Activated naive CD8-positive, alpha-beta T cell treated with anti-CD3 and anti-CD28 coated beads, Interleukin-2, amount 50 U/mL, for 24 hours (primary cell): ENCODE measurements at regions not wholly inside any gene's neighbourhood (a gene's known extent, or its start where the extent isn't known, plus 50 kb on each side); places are given as distances from the start of the nearest gene placed in this dataset.
"Not testable (repeated sequence)": the region's sequence is repeated elsewhere in the genome, so short reads cannot be mapped to it uniquely, and the experiment has no call there.

Experiments
- ATAC-seq: fragments of 150-1000 bp; cut with Tn5 transposase; one replicate; pipeline ENCODE4 v1.10.0; 2021
- DNase-seq: peaks from one replicate; pipeline ENCODE4 v3.0.0; 2021
- H3K27ac Mint-ChIP-seq: one replicate; pipeline ENCODE4 v1.8.0; 2021; ENCODE audit warnings: mild to moderate bottlenecking, mixed read lengths
- H3K27me3 Mint-ChIP-seq: one replicate; pipeline ENCODE4 v1.8.0; 2021; ENCODE audit warnings: mixed read lengths
- H3K36me3 Mint-ChIP-seq: one replicate; pipeline ENCODE4 v1.8.0; 2021; ENCODE audit warnings: low read depth, mixed read lengths
- H3K4me1 Mint-ChIP-seq: one replicate; pipeline ENCODE4 v1.8.0; 2021; ENCODE audit warnings: mixed read lengths
- H3K4me3 Mint-ChIP-seq: one replicate; pipeline ENCODE4 v1.8.0; 2021; ENCODE audit warnings: mild to moderate bottlenecking, moderate library complexity, mixed read lengths
- H3K9me3 Mint-ChIP-seq: one replicate; pipeline ENCODE4 v1.8.0; 2021; ENCODE audit warnings: mixed read lengths

DNA sequence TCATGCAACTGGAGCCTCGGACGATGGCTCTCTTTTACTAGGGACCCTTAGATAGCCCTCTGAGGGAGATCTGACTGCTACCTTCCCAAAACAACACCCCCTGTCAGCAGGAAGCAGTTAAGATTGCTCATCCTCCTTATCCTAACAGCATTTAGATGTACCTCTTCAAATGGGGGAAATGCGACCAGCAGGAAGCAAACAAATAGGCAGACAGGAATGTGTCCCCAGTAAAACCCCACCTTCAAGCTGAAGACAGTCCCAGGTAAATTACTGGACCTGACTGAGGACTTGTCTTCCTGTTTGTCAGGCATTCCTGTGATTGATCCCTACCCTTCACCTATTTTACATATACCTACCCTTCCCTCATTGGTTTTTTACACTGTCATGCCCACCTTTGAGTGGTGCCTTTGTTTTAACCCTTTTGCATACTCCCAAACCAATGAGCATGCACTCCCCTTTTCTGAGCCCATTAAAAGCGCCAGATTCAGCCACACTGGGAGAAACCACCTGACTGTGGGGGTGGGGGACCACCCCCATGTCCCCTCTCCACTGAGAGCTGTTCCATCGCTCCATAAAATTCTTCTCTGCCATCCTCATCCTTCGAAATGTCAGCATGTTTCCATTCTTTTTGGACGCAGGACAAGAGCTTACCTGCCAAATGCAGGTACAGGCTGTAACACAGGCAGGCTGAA lies 954.0 kb upstream of the CDH6 start:
- peaks cover 10% of the 10 kb centered on the region for H3K9me3 Mint-ChIP-seq
- H3K4me1 Mint-ChIP-seq = no peaks in the 10 kb centered on the region
- ATAC-seq = no peak
- no peak overlapping the region for H3K27ac Mint-ChIP-seq
- no peak for DNase-seq
- H3K27me3 Mint-ChIP-seq = no peaks in the 10 kb centered on the region
- H3K36me3 Mint-ChIP-seq = no peaks in the 10 kb centered on the region
- H3K4me3 Mint-ChIP-seq = no peak overlapping the region

- Mint-ChIP-seq H3K27me3 (no peaks in the 10 kb centered on the region), H3K27ac (no peak overlapping the region), H3K36me3 (no peaks in the 10 kb centered on the region), H3K4me3 (no peak overlapping the region), H3K9me3 (peaks cover 20% of the 10 kb centered on the region), H3K4me1 (no peaks in the 10 kb centered on the region)
- ATAC-seq (no peak), DNase-seq (no peak)
Measured at GRCh38 chr5:30237189-30237588, 956.3 kb upstream of the CDH6 start.

DNA sequence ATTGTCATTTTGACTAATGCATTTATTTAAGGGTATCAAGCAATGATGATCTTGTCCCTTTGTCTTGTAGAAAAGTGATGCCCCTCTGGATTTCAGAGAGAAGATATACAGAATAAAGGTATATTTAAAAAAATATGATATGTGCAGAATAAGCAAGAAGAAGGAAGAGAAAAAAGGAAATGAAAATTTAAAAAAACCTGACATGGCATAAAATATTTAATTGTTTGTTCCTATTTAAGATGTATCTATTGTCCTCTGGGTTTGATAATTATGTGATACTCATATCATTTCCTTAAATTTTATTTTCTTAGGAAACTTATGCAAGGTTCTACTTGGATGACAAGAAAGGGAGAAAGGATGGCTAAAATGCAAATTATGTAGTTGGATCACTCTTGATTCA lies 983.7 kb upstream of the CDH6 start:
- Mint-ChIP-seq H3K4me1 (no peaks in the 10 kb centered on the region), H3K27me3 (no peaks in the 10 kb centered on the region), H3K9me3 (peaks cover 28% of the 10 kb centered on the region), H3K27ac (no peak overlapping the region), H3K4me3 (no peak overlapping the region), H3K36me3 (no peaks in the 10 kb centered on the region)
- DNase-seq (no peak), ATAC-seq (no peak)

DNA sequence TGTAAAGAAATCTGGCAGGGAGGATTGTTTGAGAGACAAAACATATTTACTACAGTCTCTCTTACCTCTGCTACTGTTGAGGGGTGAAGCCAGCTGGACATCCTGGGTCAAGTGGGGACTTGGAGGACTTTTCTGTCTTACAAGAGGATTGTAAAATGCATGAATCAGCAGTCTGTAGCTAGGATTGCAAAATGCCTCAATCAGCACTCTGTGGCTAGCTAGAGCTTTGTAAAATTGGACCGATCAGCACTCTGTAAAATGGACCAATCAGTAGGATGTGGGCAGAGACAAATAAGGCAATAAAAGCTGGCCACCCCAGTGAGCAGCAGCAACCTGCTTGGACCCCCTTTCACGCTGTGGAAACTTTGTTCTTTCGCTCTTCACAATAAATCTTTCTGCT lies 995.8 kb upstream of the CDH6 start:
- DNase-seq (no peak), ATAC-seq (no peak)
- no peaks in the 10 kb centered on the region for H3K9me3 Mint-ChIP-seq
- no peaks in the 10 kb centered on the region for H3K4me1 Mint-ChIP-seq
- no peak overlapping the region for H3K4me3 Mint-ChIP-seq
- H3K36me3 Mint-ChIP-seq = no peaks in the 10 kb centered on the region
- no peak overlapping the region for H3K27ac Mint-ChIP-seq
- H3K27me3 Mint-ChIP-seq = no peaks in the 10 kb centered on the region

DNA sequence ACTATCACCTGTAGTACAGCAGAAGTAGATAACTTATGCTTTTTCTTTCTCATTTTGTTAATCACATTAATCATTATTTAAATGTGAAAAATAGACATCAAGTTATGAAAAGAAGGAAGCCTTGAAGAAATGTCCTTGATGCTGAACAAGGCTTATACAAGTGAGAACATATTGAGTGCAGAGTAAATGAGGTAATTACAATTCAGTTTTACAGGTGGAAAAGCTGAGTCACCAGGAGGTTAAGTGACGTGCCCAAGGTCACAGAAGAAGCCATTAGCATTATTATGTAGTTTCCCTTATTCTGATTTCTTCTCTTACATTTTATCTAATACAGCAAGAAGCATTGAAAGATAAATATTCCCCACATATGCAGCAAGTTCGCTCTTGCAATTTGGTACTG lies 998.5 kb upstream of the CDH6 start:
- no peaks in the 10 kb centered on the region for H3K4me1 Mint-ChIP-seq
- no peak overlapping the region for H3K4me3 Mint-ChIP-seq
- H3K36me3 Mint-ChIP-seq = no peaks in the 10 kb centered on the region
- no peak overlapping the region for H3K27ac Mint-ChIP-seq
- DNase-seq (no peak), ATAC-seq (no peak)
- H3K9me3 Mint-ChIP-seq = no peaks in the 10 kb centered on the region
- no peaks in the 10 kb centered on the region for H3K27me3 Mint-ChIP-seq

GRCh38 chr5:30194595-30194994 lies 998.9 kb upstream of the CDH6 start:
- H3K36me3 Mint-ChIP-seq = no peaks in the 10 kb centered on the region
- H3K27ac Mint-ChIP-seq = no peak overlapping the region
- H3K27me3 Mint-ChIP-seq = no peaks in the 10 kb centered on the region
- H3K4me3 Mint-ChIP-seq = no peak overlapping the region
- DNase-seq (no peak), ATAC-seq (no peak)
- H3K4me1 Mint-ChIP-seq = no peaks in the 10 kb centered on the region
- H3K9me3 Mint-ChIP-seq = peaks cover 2% of the 10 kb centered on the region

- Mint-ChIP-seq H3K4me1 (no peaks in the 10 kb centered on the region), H3K27me3 (no peaks in the 10 kb centered on the region), H3K4me3 (no peak overlapping the region), H3K9me3 (peaks cover 8% of the 10 kb centered on the region), H3K36me3 (no peaks in the 10 kb centered on the region), H3K27ac (no peak overlapping the region)
- DNase-seq (no peak), ATAC-seq (no peak)
Measured at GRCh38 chr5:30183795-30184194, 1009.7 kb upstream of the CDH6 start.

- H3K4me1 Mint-ChIP-seq = no peaks in the 10 kb centered on the region
- peaks cover 31% of the 10 kb centered on the region for H3K9me3 Mint-ChIP-seq
- ATAC-seq = no peak
- no peaks in the 10 kb centered on the region for H3K27me3 Mint-ChIP-seq
- H3K4me3 Mint-ChIP-seq = no peak overlapping the region
- DNase-seq = no peak
- peaks cover 2% of the 10 kb centered on the region for H3K36me3 Mint-ChIP-seq
- no peak overlapping the region for H3K27ac Mint-ChIP-seq
Measured at GRCh38 chr5:30156156-30156555, 1037.3 kb upstream of the CDH6 start.

DNA sequence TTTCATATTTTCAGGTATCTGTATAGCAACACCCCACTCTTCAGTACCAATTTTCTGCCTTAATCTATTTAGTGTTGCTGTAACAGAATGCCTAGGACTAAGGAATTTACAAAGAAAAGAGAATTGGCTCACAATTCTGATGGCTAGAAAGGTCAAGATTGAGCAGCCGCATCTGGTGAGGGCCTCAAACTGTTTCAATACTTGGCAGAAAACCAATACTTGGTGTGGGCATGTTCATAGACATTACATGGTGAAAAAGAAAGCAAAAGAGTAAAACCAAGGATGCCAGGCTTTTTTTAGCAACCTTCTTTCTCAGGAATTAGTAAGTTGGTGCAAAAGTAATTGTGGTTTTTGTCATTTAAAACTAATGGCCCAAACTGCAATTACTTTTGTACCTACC lies 1041.1 kb upstream of the CDH6 start:
- H3K4me1 Mint-ChIP-seq = no peaks in the 10 kb centered on the region
- no peak overlapping the region for H3K4me3 Mint-ChIP-seq
- no peaks in the 10 kb centered on the region for H3K36me3 Mint-ChIP-seq
- ATAC-seq (no peak), DNase-seq (no peak)
- no peak overlapping the region for H3K27ac Mint-ChIP-seq
- H3K27me3 Mint-ChIP-seq = no peaks in the 10 kb centered on the region
- peaks cover 27% of the 10 kb centered on the region for H3K9me3 Mint-ChIP-seq

DNA sequence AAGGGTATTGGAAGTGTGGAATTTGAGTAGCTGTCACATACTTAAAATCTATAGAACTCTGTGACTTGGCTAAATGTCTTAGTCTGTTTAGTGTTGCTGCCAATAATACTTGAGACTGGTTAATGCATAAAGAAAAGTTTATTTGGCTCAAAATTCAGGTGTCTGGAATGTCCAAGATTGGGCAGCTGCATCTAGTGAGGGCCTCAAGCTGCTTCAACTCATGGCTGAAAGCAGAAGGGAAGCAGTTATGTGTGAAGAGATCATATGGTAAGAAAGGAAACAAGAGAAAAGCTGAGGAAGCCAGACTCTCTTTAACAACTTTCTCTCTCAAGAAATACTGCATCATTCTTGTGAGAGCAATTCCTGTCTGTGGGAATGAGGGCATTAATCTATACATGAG lies 1043.3 kb upstream of the CDH6 start:
- ATAC-seq (no peak), DNase-seq (no peak)
- H3K4me1 Mint-ChIP-seq = no peaks in the 10 kb centered on the region
- H3K9me3 Mint-ChIP-seq = peaks cover 38% of the 10 kb centered on the region
- H3K27ac Mint-ChIP-seq = no peak overlapping the region
- H3K4me3 Mint-ChIP-seq = no peak overlapping the region
- no peaks in the 10 kb centered on the region for H3K36me3 Mint-ChIP-seq
- no peaks in the 10 kb centered on the region for H3K27me3 Mint-ChIP-seq

- no peak for DNase-seq
- H3K4me3 Mint-ChIP-seq = no peak overlapping the region
- H3K4me1 Mint-ChIP-seq = no peaks in the 10 kb centered on the region
- H3K9me3 Mint-ChIP-seq = peaks cover 37% of the 10 kb centered on the region
- no peaks in the 10 kb centered on the region for H3K36me3 Mint-ChIP-seq
- no peak overlapping the region for H3K27ac Mint-ChIP-seq
- ATAC-seq = no peak
- no peaks in the 10 kb centered on the region for H3K27me3 Mint-ChIP-seq
Measured at GRCh38 chr5:30149526-30149925, 1044.0 kb upstream of the CDH6 start.

DNA sequence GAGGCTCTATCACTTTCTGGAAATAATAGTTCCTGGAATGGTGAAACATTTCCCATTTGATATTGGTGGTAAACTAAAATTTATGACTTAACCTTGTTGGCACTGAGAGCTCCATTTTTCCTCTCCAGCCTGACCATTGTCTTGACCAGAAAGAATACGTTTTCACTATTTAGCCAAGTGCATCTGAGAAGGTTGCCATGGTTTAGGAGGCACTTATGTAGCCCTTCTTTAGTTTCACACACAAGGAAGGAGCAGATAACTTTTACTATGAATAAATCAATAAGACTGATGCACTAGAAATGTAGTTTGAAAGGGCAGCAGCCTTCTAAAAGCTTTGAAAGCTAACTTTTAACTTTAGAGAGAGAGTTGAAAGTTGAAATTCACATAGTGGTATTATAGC lies 1045.5 kb upstream of the CDH6 start:
- no peaks in the 10 kb centered on the region for H3K36me3 Mint-ChIP-seq
- H3K27me3 Mint-ChIP-seq = no peaks in the 10 kb centered on the region
- H3K27ac Mint-ChIP-seq = no peak overlapping the region
- ATAC-seq = no peak
- H3K9me3 Mint-ChIP-seq = peaks cover 40% of the 10 kb centered on the region
- no peak for DNase-seq
- no peaks in the 10 kb centered on the region for H3K4me1 Mint-ChIP-seq
- no peak overlapping the region for H3K4me3 Mint-ChIP-seq

DNA sequence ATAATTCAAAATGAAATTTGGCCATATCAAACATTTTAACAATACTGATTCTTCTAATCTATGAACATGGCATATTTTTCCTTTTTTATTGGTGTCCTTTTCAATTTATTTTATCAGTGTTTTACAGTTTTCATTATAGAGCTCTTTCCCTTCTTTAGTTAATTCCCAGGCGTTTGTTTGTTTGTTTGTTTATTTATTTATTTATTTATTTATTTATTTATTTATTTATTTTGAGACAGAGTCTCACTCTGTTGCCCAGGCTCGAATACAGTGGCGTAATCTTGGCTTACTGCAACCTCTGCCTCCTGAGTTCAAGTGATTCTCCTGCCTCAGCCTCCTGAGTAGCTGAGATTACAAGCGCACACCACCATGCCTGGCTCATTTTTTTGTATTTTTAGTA lies 1049.4 kb upstream of the CDH6 start:
- not testable (repeated sequence) for H3K27ac Mint-ChIP-seq, H3K36me3 Mint-ChIP-seq, H3K4me1 Mint-ChIP-seq, DNase-seq, H3K4me3 Mint-ChIP-seq, ATAC-seq, H3K27me3 Mint-ChIP-seq
- peaks cover 41% of the 10 kb centered on the region for H3K9me3 Mint-ChIP-seq

GRCh38 chr5:30142432-30142831 lies 1051.1 kb upstream of the CDH6 start:
- H3K4me3 Mint-ChIP-seq = no peak overlapping the region
- H3K27me3 Mint-ChIP-seq = no peaks in the 10 kb centered on the region
- H3K9me3 Mint-ChIP-seq = peaks cover 42% of the 10 kb centered on the region
- ATAC-seq (no peak), DNase-seq (no peak)
- H3K4me1 Mint-ChIP-seq = no peaks in the 10 kb centered on the region
- H3K36me3 Mint-ChIP-seq = no peaks in the 10 kb centered on the region
- no peak overlapping the region for H3K27ac Mint-ChIP-seq

DNA sequence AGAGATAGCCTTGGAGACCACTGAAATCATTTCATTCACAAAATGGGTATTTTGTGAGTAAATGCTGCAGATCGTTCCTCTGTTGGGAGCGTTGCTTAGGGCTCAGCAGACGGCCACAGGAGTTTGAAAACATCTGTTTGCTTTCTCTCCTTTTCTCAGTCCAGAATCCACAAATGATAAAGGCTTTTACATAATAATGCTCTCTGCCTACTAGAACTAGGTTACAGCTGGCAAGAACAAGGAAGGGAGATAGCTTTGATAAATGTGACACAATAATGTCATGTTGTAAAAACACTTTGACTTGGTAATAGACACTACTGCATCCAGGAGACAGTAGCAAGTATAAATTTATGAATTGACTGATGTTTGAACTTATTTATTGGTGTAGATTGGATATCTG lies 1072.4 kb upstream of the CDH6 start:
- Mint-ChIP-seq H3K4me1 (no peaks in the 10 kb centered on the region), H3K9me3 (peaks cover 14% of the 10 kb centered on the region), H3K27me3 (no peaks in the 10 kb centered on the region), H3K27ac (no peak overlapping the region), H3K4me3 (no peak overlapping the region), H3K36me3 (no peaks in the 10 kb centered on the region)
- ATAC-seq (no peak), DNase-seq (no peak)

- H3K4me1 Mint-ChIP-seq = no peaks in the 10 kb centered on the region
Measured at GRCh38 chr5:30117135-30117534, 1076.4 kb upstream of the CDH6 start.

More at GRCh38 chr5:30117135-30117534, 1076.4 kb upstream of the CDH6 start:
- H3K36me3 Mint-ChIP-seq = no peaks in the 10 kb centered on the region
- no peak overlapping the region for H3K27ac Mint-ChIP-seq
- peaks cover 13% of the 10 kb centered on the region for H3K9me3 Mint-ChIP-seq
- DNase-seq (no peak), ATAC-seq (no peak)
- H3K27me3 Mint-ChIP-seq = no peaks in the 10 kb centered on the region
- H3K4me3 Mint-ChIP-seq = no peak overlapping the region
